T-helper 17 cell (primary cell): ENCODE measurements at regions not wholly inside any gene's neighbourhood (a gene's known extent, or its start where the extent isn't known, plus 50 kb on each side); places are given as distances from the start of the nearest gene placed in this dataset.

Experiments used
- ATAC-seq: fragments of 150-1000 bp; cut with Tn5 transposase; 2 replicates; pipeline ENCODE4 v1.10.0; 2021; ENCODE audit warnings: mild to moderate bottlenecking, moderate library complexity
- DNase-seq, 3 donors: peaks; one replicate each; pipeline versions ENCODE4 v3.0.0 to v3.0.0-alpha.2; 2020 to 2021
- H3K9me3 ChIP-seq: one replicate; pipeline ENCODE4 v1.7.0; 2013; ENCODE audit warnings: low read length, mild to moderate bottlenecking; ENCODE audit not compliant: control insufficient read depth, poor library complexity, severe bottlenecking
- H3K27ac Mint-ChIP-seq: one replicate; pipeline ENCODE4 v1.8.0; 2022; ENCODE audit warnings: mild to moderate bottlenecking, moderate library complexity, mixed read lengths
- H3K27me3 Mint-ChIP-seq: one replicate; pipeline ENCODE4 v1.8.0; 2022; ENCODE audit warnings: mixed read lengths
- H3K36me3 Mint-ChIP-seq: one replicate; pipeline ENCODE4 v1.8.0; 2022; ENCODE audit warnings: low read depth, mixed read lengths
- H3K4me1 Mint-ChIP-seq: one replicate; pipeline ENCODE4 v1.8.0; 2022; ENCODE audit warnings: mild to moderate bottlenecking, mixed read lengths
- H3K4me3 Mint-ChIP-seq: one replicate; pipeline ENCODE4 v1.8.0; 2022; ENCODE audit warnings: mild to moderate bottlenecking, moderate library complexity, mixed read lengths

DNA sequence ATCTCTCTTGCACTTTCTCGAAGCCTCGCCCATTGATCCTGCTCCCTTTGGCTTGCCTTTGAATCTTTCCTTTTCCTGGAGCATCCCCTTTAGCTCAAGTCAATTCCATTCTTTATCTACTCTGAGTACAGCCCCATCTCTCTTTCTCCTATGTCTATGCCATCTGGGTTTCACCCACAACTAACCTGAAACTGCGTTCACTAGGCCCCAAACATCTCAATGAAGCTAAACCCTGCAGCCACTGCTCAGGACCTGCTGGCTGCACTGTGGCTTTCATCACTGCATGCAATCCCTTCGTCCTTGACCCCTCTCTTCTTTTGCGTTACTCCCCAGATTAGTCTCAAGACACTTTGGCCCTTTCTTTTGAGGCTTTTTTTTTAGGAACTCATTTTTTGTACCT, 81.6 kb upstream of the CYRIA start:
- Mint-ChIP-seq H3K27me3 (peaks cover 19% of the 10 kb centered on the region), H3K4me1 (no peaks in the 10 kb centered on the region), H3K36me3 (no peaks in the 10 kb centered on the region), H3K27ac (no peak overlapping the region), H3K4me3 (no peak overlapping the region)
- no peak for DNase-seq
- no peak for ATAC-seq
- no peaks in the 10 kb centered on the region for H3K9me3 ChIP-seq

DNA sequence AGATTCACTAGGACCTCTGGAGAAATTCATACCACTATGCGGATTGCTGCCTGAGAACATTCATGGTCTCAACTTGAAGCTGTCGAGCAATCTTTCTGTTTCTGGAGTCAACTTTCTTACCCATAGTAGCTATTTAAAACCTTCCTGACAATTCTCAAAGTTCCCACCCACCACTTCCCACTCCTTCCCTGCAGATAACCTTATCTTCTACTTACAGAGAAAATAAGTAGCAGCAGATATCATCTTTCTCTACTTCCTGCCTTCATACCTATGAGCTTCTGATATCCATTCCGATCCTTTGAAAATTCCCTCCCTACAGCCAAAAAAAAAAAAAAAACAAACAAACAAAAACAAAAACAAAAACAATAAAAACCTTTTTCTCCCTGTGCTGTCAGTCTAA, 81.2 kb upstream of the CYRIA start:
- H3K27ac Mint-ChIP-seq = no peak overlapping the region
- H3K27me3 Mint-ChIP-seq = peaks cover 19% of the 10 kb centered on the region
- no peaks in the 10 kb centered on the region for H3K36me3 Mint-ChIP-seq
- H3K9me3 ChIP-seq = no peaks in the 10 kb centered on the region
- DNase-seq (no peak), ATAC-seq (no peak)
- H3K4me1 Mint-ChIP-seq = no peaks in the 10 kb centered on the region
- H3K4me3 Mint-ChIP-seq = no peak overlapping the region

DNA sequence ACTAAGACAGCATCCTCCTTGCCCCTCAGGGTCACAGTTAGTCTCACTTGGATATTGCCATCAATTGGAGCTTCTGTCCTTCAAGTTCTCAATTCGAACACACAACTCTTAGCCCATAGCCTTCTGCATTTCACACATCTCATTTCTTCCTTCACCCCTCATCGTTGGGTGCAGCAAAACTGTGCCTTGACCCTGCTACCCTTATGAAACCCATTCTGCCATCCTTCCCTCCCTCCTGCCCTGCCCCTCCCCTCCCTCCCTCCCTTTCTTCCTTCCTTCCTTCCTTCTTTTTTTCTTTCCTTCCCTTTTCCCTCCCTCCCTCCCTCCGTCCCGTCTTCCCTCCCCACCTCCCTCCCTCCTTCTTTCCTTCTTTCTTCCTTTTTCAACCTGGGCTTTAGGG, 80.7 kb upstream of the CYRIA start:
- DNase-seq = no peak
- Mint-ChIP-seq H3K36me3 (no peaks in the 10 kb centered on the region), H3K27me3 (peaks cover 19% of the 10 kb centered on the region), H3K27ac (no peak overlapping the region), H3K4me1 (no peaks in the 10 kb centered on the region), H3K4me3 (no peak overlapping the region)
- H3K9me3 ChIP-seq = no peaks in the 10 kb centered on the region
- no peak for ATAC-seq

DNA sequence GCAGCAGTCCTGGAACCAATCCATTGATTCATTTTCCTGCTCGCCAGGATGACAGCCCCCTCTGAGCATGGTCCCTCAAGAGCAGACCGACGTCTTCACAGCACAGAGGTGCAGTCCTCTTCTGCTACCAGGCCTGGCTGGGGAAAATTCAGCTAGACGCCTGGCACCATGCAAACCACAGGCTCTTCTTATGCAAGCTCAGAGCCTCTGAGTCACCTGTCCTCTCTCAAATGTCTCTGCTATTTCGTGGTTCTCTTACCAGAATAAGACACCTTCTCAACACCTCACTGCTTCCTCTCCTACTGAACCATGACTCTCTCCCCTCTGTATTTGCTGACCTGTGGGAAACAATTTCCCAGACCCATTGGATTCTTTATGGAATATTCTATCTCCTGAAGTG, 79.8 kb upstream of the CYRIA start:
- no peaks in the 10 kb centered on the region for H3K9me3 ChIP-seq
- Mint-ChIP-seq H3K4me1 (no peaks in the 10 kb centered on the region), H3K4me3 (no peak overlapping the region), H3K36me3 (no peaks in the 10 kb centered on the region), H3K27ac (no peak overlapping the region), H3K27me3 (peaks cover 19% of the 10 kb centered on the region)
- DNase-seq (no peak), ATAC-seq (no peak)

DNA sequence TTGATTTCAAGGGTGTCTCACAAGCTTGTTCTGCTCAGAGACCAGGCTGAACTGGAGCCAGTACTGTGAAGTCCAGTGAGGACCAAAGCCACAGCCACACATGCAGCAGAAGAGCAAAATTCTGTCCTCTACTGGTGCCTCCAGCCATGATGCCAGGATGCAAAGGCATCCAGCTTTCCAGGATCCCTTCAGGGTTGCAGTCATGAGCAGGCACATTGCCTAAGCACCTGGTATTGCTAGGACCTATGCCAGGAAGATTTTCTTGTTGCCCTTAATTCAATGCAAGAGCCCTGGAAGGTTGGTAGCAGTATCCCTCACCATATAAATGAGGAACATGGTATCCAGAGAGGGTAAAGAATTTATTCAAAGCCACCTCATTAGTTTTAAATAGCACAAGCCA, 78.9 kb upstream of the CYRIA start:
- H3K27me3 Mint-ChIP-seq = peaks cover 19% of the 10 kb centered on the region

DNA sequence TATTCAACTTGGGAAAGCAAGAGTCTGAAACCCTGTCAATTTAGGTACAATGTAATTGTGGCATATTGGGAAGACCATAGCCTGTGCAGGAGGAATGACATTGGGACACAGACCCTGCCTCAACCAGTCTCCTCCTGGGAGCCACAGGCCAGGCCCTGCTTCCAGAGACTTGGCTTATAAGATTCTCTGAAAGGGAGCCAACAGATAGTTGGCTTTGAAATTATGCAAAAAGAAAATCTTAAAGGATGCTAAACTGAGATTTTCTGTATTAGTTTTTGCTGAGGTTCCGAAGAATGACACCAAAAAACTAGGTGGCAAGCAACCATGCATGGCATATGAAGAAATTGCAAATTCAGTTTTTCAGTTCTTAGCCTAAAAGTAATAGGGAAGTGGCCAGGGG, 76.4 kb upstream of the CYRIA start:
- Mint-ChIP-seq H3K4me3 (no peak overlapping the region), H3K36me3 (no peaks in the 10 kb centered on the region), H3K4me1 (no peaks in the 10 kb centered on the region), H3K27ac (no peak overlapping the region), H3K27me3 (peaks cover 8% of the 10 kb centered on the region)
- H3K9me3 ChIP-seq = peaks cover 3% of the 10 kb centered on the region
- no peak for ATAC-seq
- DNase-seq = no peak

More for the DNA sequence above, 78.9 kb upstream of the CYRIA start:
- Mint-ChIP-seq H3K4me1 (no peaks in the 10 kb centered on the region), H3K27ac (no peak overlapping the region), H3K4me3 (no peak overlapping the region), H3K36me3 (no peaks in the 10 kb centered on the region)
- peaks cover 3% of the 10 kb centered on the region for H3K9me3 ChIP-seq
- no peak for ATAC-seq
- no peak for DNase-seq

DNA sequence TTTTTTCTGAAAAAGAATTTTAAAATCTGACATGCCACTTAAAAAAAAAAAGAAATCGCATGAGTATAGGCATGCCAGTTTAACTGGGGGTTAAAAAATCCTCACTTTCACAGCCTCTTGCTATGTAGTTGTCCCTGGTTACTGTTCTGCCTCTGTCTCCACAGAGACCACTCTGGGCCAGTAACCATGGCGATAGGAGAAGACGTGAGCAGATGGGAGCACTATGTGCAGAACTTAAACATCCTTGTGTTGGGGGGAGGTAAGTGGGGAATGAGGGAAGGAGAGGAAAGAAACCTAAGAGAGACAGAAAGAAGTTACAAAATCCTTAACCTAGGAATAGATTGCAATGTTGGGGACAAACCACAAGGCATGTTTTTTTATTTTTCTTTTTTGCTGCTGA, 75.9 kb upstream of the CYRIA start:
- peaks cover 6% of the 10 kb centered on the region for H3K27me3 Mint-ChIP-seq
- no peaks in the 10 kb centered on the region for H3K4me1 Mint-ChIP-seq
- no peak overlapping the region for H3K4me3 Mint-ChIP-seq
- peaks cover 3% of the 10 kb centered on the region for H3K9me3 ChIP-seq
- no peak for DNase-seq
- no peaks in the 10 kb centered on the region for H3K36me3 Mint-ChIP-seq
- no peak for ATAC-seq
- H3K27ac Mint-ChIP-seq = no peak overlapping the region

DNA sequence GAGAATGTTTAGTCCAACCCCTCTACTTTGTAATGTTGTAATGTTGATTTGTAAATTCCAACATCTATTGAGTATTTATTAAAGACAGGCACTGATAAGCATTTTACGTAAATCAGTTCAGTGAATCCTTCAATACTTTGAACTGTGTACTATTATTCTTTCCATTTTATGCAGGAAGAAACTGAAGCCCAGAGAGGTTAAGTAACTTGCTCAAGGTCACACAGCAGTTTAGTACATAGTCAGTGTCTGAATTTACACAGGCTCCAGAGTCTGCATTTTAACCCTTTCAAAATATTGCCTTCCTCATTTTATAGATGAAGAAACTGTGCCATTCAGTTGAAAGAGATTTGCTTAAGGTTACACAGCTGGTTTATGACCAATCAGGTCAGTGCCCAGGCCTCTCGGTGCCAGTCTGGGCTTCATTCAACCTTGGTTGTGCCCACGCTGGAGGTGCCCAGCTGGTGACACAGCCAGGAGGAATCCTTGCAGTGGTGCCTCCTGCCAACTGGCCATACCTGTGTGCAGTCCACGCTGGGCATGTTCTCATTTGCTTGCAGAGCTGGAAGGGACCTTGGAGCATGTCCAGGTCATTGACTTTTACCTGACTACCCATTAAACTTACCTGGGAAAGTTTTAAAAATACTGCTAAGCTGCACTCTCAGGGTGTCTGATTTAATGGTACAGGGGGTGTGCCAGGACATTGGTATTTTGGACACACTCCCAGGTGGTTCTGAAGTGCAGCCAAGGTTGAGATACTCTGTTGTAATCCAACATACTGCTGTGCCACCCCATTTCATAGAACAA, 74.3 kb upstream of the CYRIA start:
- Mint-ChIP-seq H3K27ac (no peak overlapping the region), H3K36me3 (no peaks in the 10 kb centered on the region), H3K27me3 (no peaks in the 10 kb centered on the region), H3K4me1 (no peaks in the 10 kb centered on the region), H3K4me3 (no peak overlapping the region)
- DNase-seq (no peak), ATAC-seq (no peak)
- peaks cover 3% of the 10 kb centered on the region for H3K9me3 ChIP-seq

DNA sequence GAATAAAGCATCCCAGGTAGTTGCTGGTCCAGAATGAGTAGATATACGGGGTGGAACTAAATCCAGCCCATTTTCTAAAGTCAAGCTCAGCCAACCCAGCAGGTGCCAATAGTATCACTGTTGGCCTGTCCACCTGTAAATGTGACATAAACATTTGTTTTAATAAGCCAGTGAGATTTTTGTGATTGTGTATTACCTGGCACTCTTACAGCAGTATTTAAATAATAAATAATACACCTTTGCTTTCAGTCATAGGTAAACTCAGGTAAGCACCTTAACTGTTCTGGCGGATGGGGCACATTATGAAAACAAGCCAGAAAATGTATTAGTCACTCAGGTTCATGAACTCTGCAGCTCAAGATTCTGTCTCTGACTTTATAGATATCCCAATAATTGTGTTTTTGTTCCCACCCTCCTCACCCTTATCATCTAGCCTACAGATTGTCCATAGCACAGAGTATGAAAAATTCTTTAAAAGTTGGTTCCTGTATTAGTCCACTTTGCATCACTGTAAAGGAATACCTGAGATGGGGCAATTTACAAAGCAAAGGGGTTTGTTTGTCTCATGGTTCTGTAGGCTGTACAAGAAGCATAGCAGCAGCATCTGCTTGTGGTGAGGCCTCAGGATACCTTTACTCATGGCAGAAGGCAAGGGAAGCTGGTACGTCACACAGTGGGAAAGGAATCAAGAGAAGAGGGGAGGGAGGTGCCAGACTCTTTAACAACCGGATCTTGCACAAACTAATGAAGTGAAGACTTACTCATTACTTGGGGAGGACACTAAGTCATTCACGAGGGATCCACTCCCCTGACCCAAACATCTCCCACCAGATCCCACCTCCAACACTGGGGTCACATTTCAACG, 73.0 kb upstream of the CYRIA start:
- Mint-ChIP-seq H3K27ac (no peak overlapping the region), H3K4me1 (no peaks in the 10 kb centered on the region)

DNA sequence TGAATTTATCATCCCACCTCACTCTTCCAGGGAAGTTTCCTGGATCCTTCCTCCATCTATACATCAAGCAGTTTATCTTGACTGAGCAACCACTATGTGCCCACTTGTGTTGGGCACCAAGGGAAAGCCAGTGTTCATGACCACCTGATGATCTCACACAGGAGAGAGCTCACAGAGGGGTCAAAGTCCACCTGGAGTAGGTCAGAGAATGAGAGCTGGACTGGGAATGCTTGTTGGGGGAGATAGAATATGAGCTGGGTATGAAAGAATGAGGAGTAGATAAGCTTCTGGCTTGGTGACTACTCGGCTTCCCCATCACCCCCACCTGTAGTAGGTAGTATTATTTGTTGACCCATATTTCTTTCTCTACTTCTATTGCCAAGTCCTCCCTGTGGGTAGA, 72.2 kb upstream of the CYRIA start:
- Mint-ChIP-seq H3K27me3 (peaks cover 12% of the 10 kb centered on the region), H3K36me3 (no peaks in the 10 kb centered on the region), H3K27ac (no peak overlapping the region), H3K4me1 (no peaks in the 10 kb centered on the region), H3K4me3 (no peak overlapping the region)
- DNase-seq (no peak), ATAC-seq (no peak)
- peaks cover 3% of the 10 kb centered on the region for H3K9me3 ChIP-seq

More for the DNA sequence above, 73.0 kb upstream of the CYRIA start:
- ATAC-seq = no peak
- Mint-ChIP-seq H3K27me3 (peaks cover 5% of the 10 kb centered on the region), H3K4me3 (no peak overlapping the region), H3K36me3 (no peaks in the 10 kb centered on the region)
- peaks cover 3% of the 10 kb centered on the region for H3K9me3 ChIP-seq
- no peak for DNase-seq

DNA sequence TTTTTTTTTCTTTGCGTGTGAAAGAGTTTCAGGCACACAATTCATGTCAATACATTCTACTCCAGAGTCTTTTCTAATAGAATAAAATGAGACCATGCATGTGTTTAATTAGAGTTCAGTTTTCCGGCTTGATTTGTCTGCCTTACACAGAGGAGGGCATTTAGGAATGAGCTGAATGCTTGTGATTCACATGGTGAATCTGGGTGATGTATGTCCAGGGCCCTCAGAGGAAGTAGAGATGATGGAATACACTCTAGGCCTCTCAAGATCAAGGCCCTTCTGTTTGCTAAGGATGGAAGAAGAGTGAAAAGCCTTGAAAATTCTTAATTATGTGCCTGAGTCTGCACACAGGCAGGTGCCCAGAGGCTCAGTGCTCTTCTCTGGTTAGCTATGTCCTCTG, 71.0 kb upstream of the CYRIA start:
- ATAC-seq (no peak), DNase-seq (no peak)
- Mint-ChIP-seq H3K36me3 (no peaks in the 10 kb centered on the region), H3K27me3 (peaks cover 12% of the 10 kb centered on the region), H3K4me1 (no peaks in the 10 kb centered on the region), H3K4me3 (no peak overlapping the region), H3K27ac (no peak overlapping the region)
- H3K9me3 ChIP-seq = peaks cover 3% of the 10 kb centered on the region

DNA sequence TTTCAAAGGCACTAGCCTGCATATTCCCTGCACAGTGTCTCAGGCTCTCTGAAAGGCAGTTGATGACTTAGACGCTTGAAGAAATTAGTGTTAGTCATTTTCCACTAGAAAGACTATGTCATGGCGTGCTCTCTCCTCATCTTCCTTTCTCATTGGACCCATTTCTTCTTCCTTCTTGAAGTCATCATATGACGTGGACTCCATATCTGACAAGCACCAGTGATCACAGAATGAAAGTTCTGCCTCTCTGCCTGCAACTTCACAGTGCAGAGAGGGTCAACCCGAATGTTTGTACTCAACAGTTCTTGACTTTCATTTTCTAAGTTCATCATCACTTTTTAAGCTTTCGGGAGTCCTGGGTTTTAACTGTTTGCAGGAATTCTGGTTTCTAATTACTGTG, 63.7 kb upstream of the CYRIA start:
- Mint-ChIP-seq H3K4me3 (no peak overlapping the region), H3K36me3 (no peaks in the 10 kb centered on the region), H3K27ac (no peak overlapping the region), H3K27me3 (peaks cover 22% of the 10 kb centered on the region), H3K4me1 (no peaks in the 10 kb centered on the region)
- no peaks in the 10 kb centered on the region for H3K9me3 ChIP-seq
- ATAC-seq (no peak), DNase-seq (no peak)

DNA sequence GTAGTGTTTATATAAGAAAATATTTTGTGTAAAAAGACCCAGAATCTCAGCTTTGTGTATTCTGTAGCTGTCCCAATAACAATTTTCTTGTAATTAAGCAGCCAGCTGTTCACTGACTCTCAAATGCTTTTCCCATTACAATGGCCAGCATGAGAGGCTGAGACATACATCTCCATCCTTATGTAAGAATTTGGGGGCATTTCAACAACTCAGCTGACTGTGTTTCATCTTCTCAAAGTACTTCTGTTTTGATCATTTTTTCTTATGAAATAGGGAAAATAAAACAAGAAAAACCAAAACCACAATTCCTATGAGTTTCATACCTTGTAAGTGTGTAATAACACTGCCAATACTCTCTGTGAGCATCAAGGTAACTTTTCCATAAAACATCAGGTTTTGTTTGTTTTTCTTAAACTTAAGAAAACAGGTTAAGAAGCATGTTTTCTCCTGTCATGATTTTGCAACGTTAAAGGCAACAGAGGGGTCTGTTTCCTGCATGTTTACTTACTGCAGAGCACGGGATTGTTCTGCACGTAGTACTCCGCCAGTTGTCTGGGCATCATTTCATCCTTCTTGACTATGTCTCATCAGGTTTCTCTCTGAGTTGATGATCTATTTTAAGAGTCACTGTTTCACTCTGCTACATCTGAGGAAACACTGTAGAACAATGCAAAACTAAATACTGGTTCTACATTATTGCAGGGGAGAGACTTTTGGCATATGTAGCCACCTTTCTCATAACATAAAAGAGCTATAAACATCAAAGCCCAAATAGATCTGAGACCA, 62.9 kb upstream of the CYRIA start:
- DNase-seq (no peak), ATAC-seq (no peak)
- no peaks in the 10 kb centered on the region for H3K9me3 ChIP-seq
- H3K36me3 Mint-ChIP-seq = no peaks in the 10 kb centered on the region
- peaks cover 16% of the 10 kb centered on the region for H3K27me3 Mint-ChIP-seq
- H3K4me1 Mint-ChIP-seq = no peaks in the 10 kb centered on the region
- H3K27ac Mint-ChIP-seq = no peak overlapping the region
- no peak overlapping the region for H3K4me3 Mint-ChIP-seq
